CD4-positive, alpha-beta T cell treated with Interleukin-6 for 4 hours (primary cell): ENCODE measurements at regions not wholly inside any gene's neighbourhood (a gene's known extent, or its start where the extent isn't known, plus 50 kb on each side); places are given as distances from the start of the nearest gene placed in this dataset.
"Not testable (repeated sequence)": the region's sequence is repeated elsewhere in the genome, so short reads cannot be mapped to it uniquely, and the experiment has no call there.

Experiments
- DNase-seq: peaks from one replicate; pipeline ENCODE4 v3.0.0-alpha.2; 2020; ENCODE audit warnings: mixed read lengths

- DNase-seq, result no peak
These were observed 520.3 kb downstream of the EDEM1 start for GRCh38 chr3:5707794-5708193.

DNA sequence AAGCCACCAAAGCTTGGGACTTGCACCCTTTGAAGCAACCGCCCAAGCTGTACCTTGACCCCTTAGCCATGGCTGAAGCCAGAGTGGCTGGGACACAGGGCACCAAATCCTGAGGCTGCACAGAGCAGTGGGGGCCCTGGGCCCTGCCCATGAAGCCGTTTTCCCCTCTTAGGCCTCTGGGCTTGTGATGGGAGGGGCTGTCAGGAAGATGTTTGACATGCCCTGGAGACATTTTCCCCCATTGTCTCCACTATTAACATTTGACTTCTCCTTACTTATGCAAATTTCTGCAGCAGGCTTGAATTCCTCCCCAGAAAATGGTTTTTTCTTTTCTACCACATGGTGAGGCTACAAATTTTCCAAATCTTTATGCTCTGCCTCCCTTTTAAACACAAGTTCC is 522.2 kb downstream of the EDEM1 start:
- no peak for DNase-seq

DNA sequence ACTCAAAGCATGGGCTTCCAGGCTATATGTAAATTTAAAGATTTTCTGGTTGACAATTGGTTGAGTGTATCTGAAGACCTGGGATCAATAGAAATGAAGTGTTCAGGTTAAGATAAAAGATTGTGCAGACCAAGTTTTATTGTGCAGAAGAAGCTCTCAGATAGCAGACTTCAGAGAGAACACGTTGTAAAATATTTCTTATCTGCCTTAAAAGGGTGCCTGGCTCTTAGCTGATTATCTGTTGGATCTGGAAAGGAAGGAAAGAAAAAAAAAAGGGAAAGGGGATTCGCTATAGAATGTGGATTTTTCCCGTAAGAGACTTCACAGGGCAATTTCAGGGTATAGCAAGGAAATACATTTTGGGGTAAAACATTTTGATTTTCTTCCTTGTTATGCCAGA is 523.2 kb downstream of the EDEM1 start:
- no peak for DNase-seq

- DNase-seq, result no peak
These were observed 529.7 kb downstream of the EDEM1 start for GRCh38 chr3:5717254-5717653.

DNA sequence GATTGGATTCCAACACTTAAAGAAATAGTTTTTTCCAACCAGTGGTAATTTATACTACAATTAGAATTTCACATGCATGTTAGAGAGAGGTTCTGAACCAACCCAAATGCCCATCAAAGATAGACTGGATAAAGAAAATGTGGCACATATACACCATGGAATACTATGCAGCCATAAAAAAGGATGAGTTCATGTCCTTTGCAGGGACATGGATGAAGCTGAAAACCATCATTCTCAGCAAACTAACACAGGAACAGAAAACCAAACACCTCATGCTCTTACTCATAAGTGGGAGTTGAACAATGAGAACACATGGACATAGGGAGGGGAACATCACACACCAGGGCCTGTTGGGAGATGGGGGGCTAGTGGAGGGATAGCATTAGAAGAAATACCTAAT is 532.2 kb downstream of the EDEM1 start:
- DNase-seq, result not testable (repeated sequence)

DNA sequence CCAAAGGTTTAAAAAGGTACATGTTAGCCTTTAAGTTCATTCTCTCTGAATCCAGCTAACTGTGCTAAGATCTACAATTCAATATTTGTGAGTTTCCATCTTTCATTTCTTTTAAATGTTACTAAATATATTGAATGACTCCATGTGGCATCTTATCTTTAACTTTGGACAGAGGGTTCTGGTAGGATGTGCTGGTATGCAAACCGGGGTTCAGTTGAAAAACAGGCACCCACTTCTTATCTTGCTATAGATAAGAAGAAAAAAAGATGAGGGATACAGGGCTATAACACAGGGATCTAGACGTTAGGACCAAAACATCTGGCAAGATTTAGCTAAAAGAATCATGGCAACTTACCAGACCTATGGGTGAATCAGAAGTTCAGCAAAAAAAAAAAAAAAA is 538.3 kb downstream of the EDEM1 start:
- no peak for DNase-seq

GRCh38 chr3:5726621-5727020 is 539.1 kb downstream of the EDEM1 start:
- DNase-seq, result no peak

DNA sequence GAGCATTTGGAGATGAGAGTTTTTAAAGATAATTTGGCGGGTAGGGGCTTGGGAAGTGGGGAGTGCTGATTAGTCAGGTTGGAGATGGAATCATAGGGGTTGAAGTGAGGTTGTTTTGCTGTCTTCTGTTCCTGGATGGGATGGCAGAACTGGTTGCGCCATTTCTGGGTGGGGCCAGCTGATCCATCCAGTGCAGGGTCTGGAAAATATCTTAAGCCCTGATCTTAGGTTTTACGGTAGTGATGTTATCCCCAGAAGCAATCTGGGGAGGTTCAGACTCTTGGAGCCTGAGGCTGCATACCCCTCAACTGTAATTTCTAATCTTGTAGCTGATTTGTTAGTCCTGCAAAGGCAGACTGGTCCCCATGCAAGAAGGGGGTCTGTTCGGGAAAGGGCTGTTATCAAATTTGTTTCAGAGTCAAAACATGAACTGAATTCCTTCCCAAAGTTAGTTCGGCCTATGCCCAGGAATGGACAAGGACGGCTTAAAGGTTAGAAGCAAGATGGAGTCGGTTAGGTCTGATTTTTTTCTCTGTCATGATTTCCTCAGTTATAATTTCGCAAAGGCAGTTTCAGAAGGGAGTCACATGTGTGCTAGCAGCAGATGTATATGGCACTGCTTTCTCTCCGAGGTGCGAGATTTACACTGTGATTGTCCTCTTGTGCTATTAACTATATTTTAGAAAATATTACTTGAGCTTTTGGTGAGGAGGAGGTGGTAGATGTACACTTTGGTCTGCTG is 540.4 kb downstream of the EDEM1 start:
- no peak for DNase-seq

- DNase-seq, result no peak
These were observed 542.3 kb downstream of the EDEM1 start for GRCh38 chr3:5729852-5730251.

DNA sequence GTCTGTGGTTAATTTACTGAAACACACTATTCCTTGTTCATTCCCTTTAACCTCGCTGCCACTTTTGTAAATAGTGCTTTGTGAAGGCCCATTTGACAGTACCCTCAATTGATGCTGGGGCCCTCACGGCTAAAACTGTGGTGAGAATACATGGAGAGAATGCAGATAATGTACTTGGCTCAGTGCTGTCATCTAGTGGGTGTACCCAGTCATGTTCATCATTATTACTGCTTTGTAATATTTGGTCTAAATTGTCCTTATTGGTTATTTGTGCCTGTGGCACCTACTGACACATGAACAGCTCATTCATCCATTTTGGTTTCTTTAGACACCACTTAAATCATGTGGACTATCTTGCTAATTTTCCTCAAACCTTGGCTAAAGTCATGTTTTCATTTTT is 543.6 kb downstream of the EDEM1 start:
- DNase-seq, result no peak

GRCh38 chr3:5732081-5732480 is 544.6 kb downstream of the EDEM1 start:
- DNase-seq, result no peak

GRCh38 chr3:5733995-5734394 is 546.5 kb downstream of the EDEM1 start:
- no peak for DNase-seq

- DNase-seq, result no peak
These were observed 548.4 kb downstream of the EDEM1 start for GRCh38 chr3:5735896-5736295.

- no peak for DNase-seq
These were observed 551.9 kb downstream of the EDEM1 start for GRCh38 chr3:5739299-5739935.

- no peak for DNase-seq
These were observed 552.4 kb downstream of the EDEM1 start for GRCh38 chr3:5739949-5740348.

DNA sequence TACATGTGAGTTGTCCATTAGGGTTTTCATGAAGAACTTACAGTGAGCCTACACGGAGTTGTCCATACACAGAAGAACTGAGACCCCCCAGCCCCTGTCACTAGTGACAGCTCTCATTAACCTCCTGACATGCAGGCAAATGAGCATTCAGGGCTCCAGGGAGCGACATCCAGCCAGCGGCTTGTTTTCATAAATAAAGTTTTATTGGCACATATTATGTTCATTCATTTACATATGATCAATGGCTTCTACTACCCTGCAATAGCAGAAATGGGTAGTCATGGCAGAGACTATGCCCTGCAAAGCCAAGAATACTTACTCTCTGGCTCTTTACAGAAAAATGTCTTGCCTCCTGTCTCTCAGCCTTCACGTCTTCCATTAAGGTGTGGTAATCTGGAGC is 553.5 kb downstream of the EDEM1 start:
- no peak for DNase-seq

DNA sequence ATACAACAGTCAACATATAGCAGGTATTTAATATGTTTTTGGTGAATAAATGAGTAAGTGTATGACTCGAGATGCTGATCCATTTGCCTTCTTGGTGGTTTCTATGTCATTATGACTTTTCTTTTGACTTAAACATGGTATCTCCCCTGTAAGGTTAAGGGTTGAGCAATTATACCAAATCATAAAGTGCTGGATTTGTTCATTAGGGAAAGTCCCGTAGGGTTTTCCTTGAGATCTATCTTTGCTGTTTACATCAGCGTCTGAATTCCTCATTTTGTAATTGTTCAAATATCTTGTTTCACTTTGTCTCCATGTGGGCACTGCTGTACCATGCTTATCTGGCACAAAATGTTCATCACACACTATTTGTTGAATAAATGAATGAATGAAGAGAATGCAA is 562.6 kb downstream of the EDEM1 start:
- no peak for DNase-seq

GRCh38 chr3:5750874-5751640 is 563.5 kb downstream of the EDEM1 start:
- DNase-seq, result no peak

DNA sequence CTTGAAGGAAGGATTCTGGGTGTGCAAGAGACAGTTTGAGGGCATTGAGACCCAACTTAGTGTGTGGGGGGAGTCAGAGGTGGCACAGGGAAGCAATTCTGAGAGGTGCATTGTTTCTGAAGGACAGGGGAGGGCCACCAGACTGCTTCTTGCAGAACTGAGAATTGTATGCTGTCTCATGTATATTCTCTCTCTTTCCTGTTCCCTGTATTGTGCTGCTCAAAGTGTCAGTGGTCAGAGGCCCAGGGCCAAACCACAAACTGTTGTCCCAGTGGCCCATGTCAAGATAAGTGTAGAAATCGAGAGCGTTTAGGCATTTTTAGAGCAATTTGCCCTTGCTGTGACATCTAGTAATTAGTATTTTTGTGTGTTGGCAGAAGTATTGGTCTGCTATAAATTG is 567.1 kb downstream of the EDEM1 start:
- no peak for DNase-seq

- no peak for DNase-seq
These were observed 568.9 kb downstream of the EDEM1 start for GRCh38 chr3:5756443-5756842.

DNA sequence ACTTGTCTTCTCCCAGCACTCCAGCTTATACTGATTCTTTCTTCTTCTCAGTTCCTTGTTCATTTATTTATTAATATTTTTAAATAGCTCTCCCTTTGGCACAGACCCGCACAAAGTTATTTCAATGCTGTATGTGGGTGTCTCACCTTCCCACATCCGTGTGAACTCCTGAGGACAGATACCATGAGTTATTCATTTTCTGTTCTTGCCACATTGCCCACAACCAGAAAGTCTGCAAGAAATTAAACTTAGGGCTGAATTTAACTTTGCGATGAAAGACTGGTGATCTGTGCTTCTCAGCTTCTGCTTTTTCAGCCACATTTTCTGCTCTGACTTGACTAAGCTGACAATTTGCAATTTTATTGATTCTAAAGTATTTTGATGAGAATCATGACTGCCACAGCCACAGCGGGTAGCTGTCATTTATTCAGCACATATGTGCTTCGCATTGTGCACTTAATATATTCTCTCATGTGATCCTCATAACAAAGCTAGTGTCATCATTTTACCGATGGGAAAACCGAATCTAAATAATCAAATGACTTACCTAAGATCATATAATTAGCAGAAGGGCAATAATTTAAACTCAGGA is 569.8 kb downstream of the EDEM1 start:
- no peak for DNase-seq

- no peak for DNase-seq
These were observed 571.2 kb downstream of the EDEM1 start for GRCh38 chr3:5758699-5759098.

GRCh38 chr3:5762506-5762905 is 575.0 kb downstream of the EDEM1 start:
- no peak for DNase-seq

GRCh38 chr3:5766848-5767247 is 579.3 kb downstream of the EDEM1 start:
- DNase-seq, result no peak
